ENCODE measurements at regions not wholly inside any gene's neighbourhood (a gene's known extent, or its start where the extent isn't known, plus 50 kb on each side); places are given as distances from the start of the nearest gene placed in this dataset.

DNA sequence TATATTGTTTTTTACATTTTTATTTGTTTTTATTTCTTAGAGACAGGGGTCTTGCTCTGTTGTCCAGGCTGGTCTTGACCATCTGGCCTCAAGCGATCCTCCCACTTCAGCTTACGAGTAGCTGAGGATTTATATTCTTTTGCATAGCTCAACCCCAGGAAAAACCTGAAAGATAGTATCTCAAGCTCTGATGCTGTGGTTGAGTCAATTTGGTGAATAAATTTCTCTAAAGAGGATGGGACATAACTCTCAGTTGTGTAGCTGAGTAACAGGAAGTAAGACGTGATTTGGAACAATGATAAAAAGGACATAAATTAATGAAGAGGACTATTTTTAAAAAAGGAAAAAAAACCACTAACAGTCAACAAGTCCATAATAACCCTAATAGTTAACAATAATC is 79.8 kb upstream of the TNFSF11 start:
- H2AFZ ChIP-seq (ENCODE audit: low read length): no peak overlapping the region
- 60% methylated on average over 3 of the region's 3 CpGs for WGBS (ENCODE audit: low lambda C conversion rate)
- FAIRE-seq: no peak
- POLR2A ChIA-PET: no interaction called here
- H3K27me3 ChIP-seq (ENCODE audit: control insufficient read depth in 1 of 2, insufficient read depth in 2 of 2, low read length in 2 of 2): no peaks in the 10 kb centered on the region
- H3K4me3 ChIP-seq (replicated peaks in 1 of 3; ENCODE audit: insufficient read depth in 1 of 3, low read depth in 2 of 3, low read length in 3 of 3): no peak overlapping the region
- H3K27ac ChIP-seq (ENCODE audit: extremely low read length, insufficient read depth, low read length): no peak overlapping the region
- no peaks in the 10 kb centered on the region for H3K36me3 ChIP-seq (replicated peaks in 1 of 2; ENCODE audit: control insufficient read depth in 1 of 2, insufficient read depth in 2 of 2, low read length in 2 of 2)
- peaks cover 22% of the 10 kb centered on the region; the same call in 1 of the 2 replicates for H3K9me3 ChIP-seq (ENCODE audit: low read length)
- no peak for DNase-seq (ENCODE audit: low spot score)
- BruUV-seq (replicated peaks): no TSS peak
- no peaks in the 10 kb centered on the region for H3K79me2 ChIP-seq (ENCODE audit: insufficient read depth, low read length)
- H4K20me1 ChIP-seq (ENCODE audit: insufficient read depth, low read length): no peaks in the 10 kb centered on the region
- no peak overlapping the region for H3K9ac ChIP-seq (ENCODE audit: insufficient read depth, low read depth, low read length)
- H3K4me1 ChIP-seq (ENCODE audit: insufficient read depth, low read length): no peaks in the 10 kb centered on the region
- in situ Hi-C loops (cut with HindIII; ENCODE audit: extremely low pct_ligation_motif_present, low pct_unique_long_range_greater_than_20kb): no loop called here
- no peak for ATAC-seq
- CTCF ChIA-PET (ENCODE audit: low intra/inter-chr PET ratio, low total read pairs): no interaction called here
- H3K4me2 ChIP-seq (ENCODE audit: low read depth, low read length): no peak overlapping the region
- intact Hi-C loops (cut with micrococcal nuclease; ENCODE audit: unreplicated experiment): no loop called here
- TF ChIP-seq ZNF749 (CRISPR knock-in tag; IDR thresholded peaks at IDR 0.05; ENCODE audit: borderline replicate concordance) (no peak), SETDB1 (CRISPR knock-in tag; IDR thresholded peaks at IDR 0.05; ENCODE audit: borderline replicate concordance) (no peak), ZBTB3 (CRISPR knock-in tag; IDR thresholded peaks at IDR 0.05; ENCODE audit: borderline replicate concordance, low read depth) (no peak), FOXA3 (CRISPR knock-in tag; IDR thresholded peaks at IDR 0.05) (no peak), TEAD2 (CRISPR knock-in tag; IDR thresholded peaks at IDR 0.05) (no peak), MAFG (CRISPR knock-in tag; IDR thresholded peaks at IDR 0.05) (no peak), ZNF616 (CRISPR knock-in tag; IDR thresholded peaks at IDR 0.05; ENCODE audit: low read depth) (no peak), TCF7 (IDR thresholded peaks at IDR 0.05; ENCODE audit: low read depth) (no peak), ZNF747 (CRISPR knock-in tag; IDR thresholded peaks at IDR 0.05; ENCODE audit: borderline replicate concordance) (no peak), ZFP62 (CRISPR knock-in tag; IDR thresholded peaks at IDR 0.05) (no peak), ZNF337 (CRISPR knock-in tag; IDR thresholded peaks at IDR 0.05; ENCODE audit: borderline replicate concordance, low read depth) (no peak), HHEX (CRISPR knock-in tag; IDR thresholded peaks at IDR 0.05) (no peak), TP53 (CRISPR knock-in tag; conservative IDR thresholded peaks at IDR 0.05) (no peak)
- TF ChIP-seq, protein P1, sequence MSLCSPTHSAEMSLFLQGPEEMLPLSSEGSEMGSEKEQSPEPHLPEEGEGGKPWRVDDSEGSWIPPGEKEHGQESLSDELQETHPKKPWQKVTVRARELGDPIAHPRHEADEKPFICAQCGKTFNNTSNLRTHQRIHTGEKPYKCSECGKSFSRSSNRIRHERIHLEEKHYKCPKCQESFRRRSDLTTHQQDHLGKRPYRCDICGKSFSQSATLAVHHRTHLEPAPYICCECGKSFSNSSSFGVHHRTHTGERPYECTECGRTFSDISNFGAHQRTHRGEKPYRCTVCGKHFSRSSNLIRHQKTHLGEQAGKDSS (CRISPR knock-in tag; IDR thresholded peaks at IDR 0.05; ENCODE audit: borderline replicate concordance, low read depth): no peak
- TF ChIP-seq, protein P2, sequence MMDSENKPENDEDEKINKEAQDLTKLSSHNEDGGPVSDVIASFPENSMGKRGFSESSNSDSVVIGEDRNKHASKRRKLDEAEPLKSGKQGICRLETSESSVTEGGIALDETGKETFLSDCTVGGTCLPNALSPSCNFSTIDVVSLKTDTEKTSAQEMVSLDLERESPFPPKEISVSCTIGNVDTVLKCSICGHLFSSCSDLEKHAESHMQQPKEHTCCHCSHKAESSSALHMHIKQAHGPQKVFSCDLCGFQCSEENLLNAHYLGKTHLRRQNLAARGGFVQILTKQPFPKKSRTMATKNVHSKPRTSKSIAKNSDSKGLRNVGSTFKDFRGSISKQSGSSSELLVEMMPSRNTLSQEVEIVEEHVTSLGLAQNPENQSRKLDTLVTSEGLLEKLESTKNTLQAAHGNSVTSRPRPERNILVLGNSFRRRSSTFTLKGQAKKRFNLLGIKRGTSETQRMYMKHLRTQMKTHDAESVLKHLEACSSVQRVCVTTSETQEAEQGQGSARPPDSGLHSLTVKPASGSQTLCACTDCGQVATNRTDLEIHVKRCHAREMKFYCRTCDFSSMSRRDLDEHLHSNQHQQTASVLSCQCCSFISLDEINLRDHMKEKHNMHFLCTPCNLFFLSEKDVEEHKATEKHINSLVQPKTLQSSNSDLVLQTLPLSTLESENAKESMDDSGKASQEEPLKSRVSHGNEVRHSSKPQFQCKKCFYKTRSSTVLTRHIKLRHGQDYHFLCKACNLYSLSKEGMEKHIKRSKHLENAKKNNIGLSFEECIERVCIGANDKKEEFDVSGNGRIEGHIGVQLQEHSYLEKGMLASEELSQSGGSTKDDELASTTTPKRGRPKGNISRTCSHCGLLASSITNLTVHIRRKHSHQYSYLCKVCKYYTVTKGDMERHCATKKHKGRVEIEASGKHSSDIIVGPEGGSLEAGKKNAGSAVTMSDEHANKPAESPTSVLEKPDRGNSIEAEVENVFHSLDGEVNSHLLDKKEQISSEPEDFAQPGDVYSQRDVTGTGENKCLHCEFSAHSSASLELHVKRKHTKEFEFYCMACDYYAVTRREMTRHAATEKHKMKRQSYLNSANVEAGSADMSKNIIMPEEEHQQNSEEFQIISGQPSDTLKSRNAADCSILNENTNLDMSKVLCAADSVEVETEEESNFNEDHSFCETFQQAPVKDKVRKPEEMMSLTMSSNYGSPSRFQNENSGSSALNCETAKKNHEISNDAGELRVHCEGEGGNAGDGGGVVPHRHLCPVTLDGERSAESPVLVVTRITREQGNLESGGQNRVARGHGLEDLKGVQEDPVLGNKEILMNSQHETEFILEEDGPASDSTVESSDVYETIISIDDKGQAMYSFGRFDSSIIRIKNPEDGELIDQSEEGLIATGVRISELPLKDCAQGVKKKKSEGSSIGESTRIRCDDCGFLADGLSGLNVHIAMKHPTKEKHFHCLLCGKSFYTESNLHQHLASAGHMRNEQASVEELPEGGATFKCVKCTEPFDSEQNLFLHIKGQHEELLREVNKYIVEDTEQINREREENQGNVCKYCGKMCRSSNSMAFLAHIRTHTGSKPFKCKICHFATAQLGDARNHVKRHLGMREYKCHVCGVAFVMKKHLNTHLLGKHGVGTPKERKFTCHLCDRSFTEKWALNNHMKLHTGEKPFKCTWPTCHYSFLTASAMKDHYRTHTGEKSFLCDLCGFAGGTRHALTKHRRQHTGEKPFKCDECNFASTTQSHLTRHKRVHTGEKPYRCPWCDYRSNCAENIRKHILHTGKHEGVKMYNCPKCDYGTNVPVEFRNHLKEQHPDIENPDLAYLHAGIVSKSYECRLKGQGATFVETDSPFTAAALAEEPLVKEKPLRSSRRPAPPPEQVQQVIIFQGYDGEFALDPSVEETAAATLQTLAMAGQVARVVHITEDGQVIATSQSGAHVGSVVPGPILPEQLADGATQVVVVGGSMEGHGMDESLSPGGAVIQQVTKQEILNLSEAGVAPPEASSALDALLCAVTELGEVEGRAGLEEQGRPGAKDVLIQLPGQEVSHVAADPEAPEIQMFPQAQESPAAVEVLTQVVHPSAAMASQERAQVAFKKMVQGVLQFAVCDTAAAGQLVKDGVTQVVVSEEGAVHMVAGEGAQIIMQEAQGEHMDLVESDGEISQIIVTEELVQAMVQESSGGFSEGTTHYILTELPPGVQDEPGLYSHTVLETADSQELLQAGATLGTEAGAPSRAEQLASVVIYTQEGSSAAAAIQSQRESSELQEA (CRISPR knock-in tag; IDR thresholded peaks at IDR 0.05; ENCODE audit: not compliant biosample characterization): no peak
- TF ChIP-seq, protein P3, sequence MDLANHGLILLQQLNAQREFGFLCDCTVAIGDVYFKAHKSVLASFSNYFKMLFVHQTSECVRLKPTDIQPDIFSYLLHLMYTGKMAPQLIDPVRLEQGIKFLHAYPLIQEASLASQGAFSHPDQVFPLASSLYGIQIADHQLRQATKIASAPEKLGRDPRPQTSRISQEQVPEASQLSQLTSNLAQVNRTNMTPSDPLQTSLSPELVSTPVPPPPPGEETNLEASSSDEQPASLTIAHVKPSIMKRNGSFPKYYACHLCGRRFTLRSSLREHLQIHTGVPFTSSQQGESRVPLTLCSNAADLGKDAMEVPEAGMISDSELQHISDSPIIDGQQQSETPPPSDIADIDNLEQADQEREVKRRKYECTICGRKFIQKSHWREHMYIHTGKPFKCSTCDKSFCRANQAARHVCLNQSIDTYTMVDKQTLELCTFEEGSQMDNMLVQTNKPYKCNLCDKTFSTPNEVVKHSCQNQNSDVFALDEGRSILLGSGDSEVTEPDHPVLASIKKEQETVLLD (CRISPR knock-in tag; IDR thresholded peaks at IDR 0.05; ENCODE audit: low read depth): no peak

Measured in HepG2 (cell line).